Colonic mucosa (tissue), 4 donors: ENCODE measurements at regions not wholly inside any gene's neighbourhood (a gene's known extent, or its start where the extent isn't known, plus 50 kb on each side); places are given as distances from the start of the nearest gene placed in this dataset.

Experiments
- DNase-seq: peaks from one replicate; pipeline ENCODE4 v3.0.0-alpha.2; 2020
- H3K27ac ChIP-seq: fragments of 200-600 bp; one replicate; pipeline ENCODE4 v1.8.0; 2021
- H3K27me3 ChIP-seq: fragments of 200-600 bp; one replicate; pipeline ENCODE4 v1.8.0; 2021
- H3K36me3 ChIP-seq: fragments of 200-600 bp; one replicate; pipeline ENCODE4 v1.8.0; 2021
- H3K4me1 ChIP-seq: fragments of 200-600 bp; one replicate; pipeline ENCODE4 v1.8.0; 2021; ENCODE audit warnings: mild to moderate bottlenecking
- H3K4me3 ChIP-seq: fragments of 200-600 bp; one replicate; pipeline ENCODE4 v1.8.0; 2021
- H3K9ac ChIP-seq, 2 donors: one replicate each; pipeline ENCODE4 v1.7.0; 2013; ENCODE audit warnings: control low read depth in 2 of 2, low read depth in 2 of 2, low read length in 2 of 2
- H3K9me3 ChIP-seq: fragments of 200-600 bp; one replicate; pipeline ENCODE4 v1.8.0; 2021
- intact Hi-C: fragments of 100-400 bp; cut with DNase I; formaldehyde crosslinking; loops from one replicate; pipeline ENCODE4 v1.14.1; 2022
- TF ChIP-seq, protein P1 (sequence below): fragments of 200-600 bp; IDR thresholded peaks from one replicate; pipeline ENCODE4 v1.8.0; 2022; ENCODE audit warnings: antibody characterized with exemption, mild to moderate bottlenecking
- donor health status: healthy.
- donor health status: DM: no; HTN: no; CAD: no.
- donor health status: DM: no; HTN: no; CAD: no.

DNA sequence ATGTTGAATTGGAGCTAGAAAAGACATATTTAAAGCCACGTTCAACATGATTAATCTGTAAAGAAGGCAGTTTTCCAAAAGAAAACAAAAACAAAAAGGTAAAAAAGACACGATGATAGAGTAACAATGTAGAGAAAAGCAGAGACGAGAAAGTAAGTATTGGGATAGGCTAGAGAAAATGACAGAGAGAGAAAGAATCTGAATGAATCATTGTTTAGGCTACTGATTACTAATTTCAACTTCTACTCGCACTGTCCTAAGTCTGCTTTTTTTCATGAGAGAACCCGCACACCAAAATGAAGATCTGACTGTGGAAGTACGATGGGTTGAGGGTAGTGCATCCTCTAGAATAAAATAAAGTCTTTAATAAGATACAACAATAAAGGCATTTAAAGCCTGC lies 1599.2 kb upstream of the TMEFF2 start:
- Histone ChIP-seq H3K27me3 (no peaks in the 10 kb centered on the region), H3K9ac (no peak overlapping the region), H3K36me3 (no peaks in the 10 kb centered on the region), H3K9me3 (no peaks in the 10 kb centered on the region), H3K4me1 (no peaks in the 10 kb centered on the region), H3K4me3 (no peak overlapping the region), H3K27ac (no peak overlapping the region)
- TF ChIP-seq, protein P1, sequence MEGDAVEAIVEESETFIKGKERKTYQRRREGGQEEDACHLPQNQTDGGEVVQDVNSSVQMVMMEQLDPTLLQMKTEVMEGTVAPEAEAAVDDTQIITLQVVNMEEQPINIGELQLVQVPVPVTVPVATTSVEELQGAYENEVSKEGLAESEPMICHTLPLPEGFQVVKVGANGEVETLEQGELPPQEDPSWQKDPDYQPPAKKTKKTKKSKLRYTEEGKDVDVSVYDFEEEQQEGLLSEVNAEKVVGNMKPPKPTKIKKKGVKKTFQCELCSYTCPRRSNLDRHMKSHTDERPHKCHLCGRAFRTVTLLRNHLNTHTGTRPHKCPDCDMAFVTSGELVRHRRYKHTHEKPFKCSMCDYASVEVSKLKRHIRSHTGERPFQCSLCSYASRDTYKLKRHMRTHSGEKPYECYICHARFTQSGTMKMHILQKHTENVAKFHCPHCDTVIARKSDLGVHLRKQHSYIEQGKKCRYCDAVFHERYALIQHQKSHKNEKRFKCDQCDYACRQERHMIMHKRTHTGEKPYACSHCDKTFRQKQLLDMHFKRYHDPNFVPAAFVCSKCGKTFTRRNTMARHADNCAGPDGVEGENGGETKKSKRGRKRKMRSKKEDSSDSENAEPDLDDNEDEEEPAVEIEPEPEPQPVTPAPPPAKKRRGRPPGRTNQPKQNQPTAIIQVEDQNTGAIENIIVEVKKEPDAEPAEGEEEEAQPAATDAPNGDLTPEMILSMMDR = no peak
- intact Hi-C loops = no loop called here
- no peak for DNase-seq

DNA sequence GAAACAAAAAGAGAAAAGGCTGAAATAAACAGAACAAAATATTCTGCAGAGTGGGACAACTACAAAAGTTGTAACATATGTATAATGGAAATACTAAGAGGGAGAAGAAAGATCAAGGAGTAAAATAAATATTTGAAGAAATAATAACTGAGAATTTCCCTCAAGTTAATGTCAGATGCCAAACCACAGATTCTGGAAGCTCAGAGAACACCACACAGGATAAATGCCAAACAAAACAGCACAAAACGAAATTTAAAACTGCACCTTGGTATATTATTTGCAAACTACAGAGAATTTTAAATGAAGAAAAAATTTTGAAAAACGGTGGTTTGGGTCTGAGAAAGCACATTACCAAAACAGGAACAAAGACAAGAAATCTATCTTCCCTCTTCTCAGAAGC lies 1588.9 kb upstream of the TMEFF2 start:
- no peaks in the 10 kb centered on the region for H3K36me3 ChIP-seq
- H3K27ac ChIP-seq = no peak overlapping the region
- no peak overlapping the region for H3K9ac ChIP-seq
- no peak overlapping the region for H3K4me3 ChIP-seq
- TF ChIP-seq, protein P1 = no peak
- no peaks in the 10 kb centered on the region for H3K4me1 ChIP-seq
- no peaks in the 10 kb centered on the region for H3K9me3 ChIP-seq
- H3K27me3 ChIP-seq = no peaks in the 10 kb centered on the region
- intact Hi-C loops = no loop called here
- no peak for DNase-seq

DNA sequence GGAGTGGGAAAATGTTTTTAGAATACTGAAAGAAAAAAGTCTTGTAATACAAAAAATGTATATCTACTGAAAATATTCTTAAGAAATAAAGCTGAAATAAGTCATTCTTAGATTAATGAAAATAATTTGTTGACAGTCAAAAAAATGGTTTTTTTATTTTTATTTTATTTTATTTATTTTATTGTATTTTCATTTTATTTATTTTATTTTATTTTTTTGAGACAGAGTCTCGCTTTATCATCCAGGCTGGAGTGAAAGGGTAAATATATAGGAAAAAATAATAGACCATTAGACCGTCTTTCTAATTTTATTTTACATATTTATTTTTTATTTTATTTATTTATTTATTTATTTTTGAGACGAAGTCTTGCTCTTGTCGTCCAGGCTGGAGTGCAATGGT lies 1583.6 kb upstream of the TMEFF2 start:
- intact Hi-C loops = no loop called here
- H3K27me3 ChIP-seq = no peaks in the 10 kb centered on the region
- TF ChIP-seq, protein P1 = no peak
- no peaks in the 10 kb centered on the region for H3K9me3 ChIP-seq
- H3K4me1 ChIP-seq = no peaks in the 10 kb centered on the region
- H3K27ac ChIP-seq = no peak overlapping the region
- DNase-seq = no peak
- no peak overlapping the region for H3K4me3 ChIP-seq
- no peak overlapping the region for H3K9ac ChIP-seq
- no peaks in the 10 kb centered on the region for H3K36me3 ChIP-seq

DNA sequence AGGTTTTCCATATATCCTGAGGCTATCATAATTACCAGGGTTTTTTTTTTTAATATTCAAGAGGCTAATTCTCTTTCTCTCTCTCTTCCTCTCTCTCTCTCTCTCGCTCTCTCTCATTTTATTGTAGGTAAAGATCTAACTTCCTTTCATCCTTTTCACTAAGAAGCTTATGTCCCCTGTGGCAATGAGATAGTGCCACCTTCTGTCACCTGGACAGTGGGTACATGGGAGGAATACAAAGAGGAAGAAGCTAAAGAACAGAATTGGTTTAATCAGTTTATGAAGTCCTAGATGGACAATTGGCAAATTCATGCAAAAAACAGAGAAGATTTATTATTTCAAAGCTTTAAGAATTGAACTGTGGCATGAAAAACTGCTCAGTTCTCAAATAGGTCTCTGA lies 1582.3 kb upstream of the TMEFF2 start:
- Histone ChIP-seq H3K9ac (no peak overlapping the region), H3K4me3 (no peak overlapping the region), H3K27ac (no peak overlapping the region), H3K36me3 (no peaks in the 10 kb centered on the region), H3K27me3 (no peaks in the 10 kb centered on the region), H3K9me3 (no peaks in the 10 kb centered on the region), H3K4me1 (no peaks in the 10 kb centered on the region)
- intact Hi-C loops = no loop called here
- TF ChIP-seq, protein P1 = no peak
- DNase-seq = no peak

DNA sequence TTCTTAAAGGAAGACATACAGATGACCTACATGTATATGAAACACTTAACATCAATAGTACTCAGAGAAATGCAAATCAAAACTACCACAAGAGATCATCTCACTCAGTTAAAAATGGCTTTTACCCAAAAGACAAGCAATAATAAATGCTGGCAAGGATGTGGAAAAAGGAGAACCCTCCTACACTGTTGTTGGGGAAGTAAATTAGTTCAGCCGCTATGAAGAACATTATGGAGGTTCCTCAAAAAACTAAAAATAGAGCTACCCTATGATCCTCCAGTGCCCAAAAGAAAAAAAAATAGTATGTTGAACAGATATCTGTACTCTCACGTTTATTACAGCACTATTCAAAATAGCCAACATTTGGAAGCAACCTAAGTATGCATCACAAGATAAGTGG lies 1579.4 kb upstream of the TMEFF2 start:
- DNase-seq = no peak
- Histone ChIP-seq H3K9ac (no peak overlapping the region), H3K9me3 (no peaks in the 10 kb centered on the region), H3K4me3 (no peak overlapping the region), H3K27me3 (no peaks in the 10 kb centered on the region), H3K4me1 (no peaks in the 10 kb centered on the region), H3K36me3 (no peaks in the 10 kb centered on the region), H3K27ac (no peak overlapping the region)
- TF ChIP-seq, protein P1 = no peak
- intact Hi-C loops = no loop called here

DNA sequence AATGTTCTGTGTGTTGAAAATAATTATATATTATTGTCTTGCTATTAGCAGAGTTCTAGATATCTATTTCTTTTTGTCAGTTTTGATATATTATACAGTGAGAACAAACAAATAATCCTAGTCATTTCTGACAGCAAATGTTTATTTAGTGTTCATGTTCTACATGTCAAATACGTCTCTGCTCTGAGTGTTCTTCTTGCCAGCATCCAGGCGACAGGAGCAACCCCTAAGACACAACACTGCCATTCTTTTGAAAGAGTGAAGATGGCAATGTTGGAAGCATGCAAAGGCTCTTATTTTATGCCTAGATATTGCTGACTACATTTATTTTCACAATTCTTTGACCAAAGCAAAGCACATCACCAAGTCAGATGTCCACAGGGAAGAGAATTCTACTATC lies 1556.6 kb upstream of the TMEFF2 start:
- Histone ChIP-seq H3K36me3 (no peaks in the 10 kb centered on the region), H3K4me3 (no peak overlapping the region), H3K27ac (no peak overlapping the region), H3K27me3 (no peaks in the 10 kb centered on the region), H3K9me3 (no peaks in the 10 kb centered on the region), H3K4me1 (no peaks in the 10 kb centered on the region), H3K9ac (no peak overlapping the region)
- no peak for DNase-seq
- TF ChIP-seq, protein P1 = no peak
- intact Hi-C loops = no loop called here
